ENCODE measurements at regions not wholly inside any gene's neighbourhood (a gene's known extent, or its start where the extent isn't known, plus 50 kb on each side); places are given as distances from the start of the nearest gene placed in this dataset.
"Not testable (repeated sequence)": the region's sequence is repeated elsewhere in the genome, so short reads cannot be mapped to it uniquely, and the experiment has no call there.

GRCh38 chr14:87758876-87759275, 234.1 kb downstream of the GALC start:
- H3K9me3 ChIP-seq (ENCODE audit: control insufficient read depth in 2 of 2, insufficient read depth in 1 of 2, low read length in 1 of 2): no peaks in the 10 kb centered on the region
- no peaks in the 10 kb centered on the region for H3K36me3 ChIP-seq (ENCODE audit: control insufficient read depth in 2 of 2, insufficient read depth in 2 of 2, low read length in 1 of 2)
- no peaks in the 10 kb centered on the region for H3K27me3 ChIP-seq (ENCODE audit: control insufficient read depth in 2 of 2, insufficient read depth in 1 of 2, low read length in 1 of 2)
- H3K4me1 ChIP-seq (ENCODE audit: control insufficient read depth in 2 of 2, insufficient read depth in 2 of 2, low read length in 2 of 2): no peaks in the 10 kb centered on the region
- DNase-seq (ENCODE audit: low read depth in 6 of 9, low spot score in 9 of 9): no peak
- no peak overlapping the region for H3K4me3 ChIP-seq (ENCODE audit: low read length in 2 of 2)
- H3K27ac ChIP-seq (ENCODE audit: low read depth in 1 of 2, low read length in 1 of 2): no peak overlapping the region
- 59% methylated on average over 2 of the region's 2 CpGs for WGBS

- Histone ChIP-seq H3K9me3 (ENCODE audit: control insufficient read depth in 2 of 2, insufficient read depth in 1 of 2, low read length in 1 of 2) (no peaks in the 10 kb centered on the region), H3K27ac (ENCODE audit: low read depth in 1 of 2, low read length in 1 of 2) (no peak overlapping the region), H3K27me3 (ENCODE audit: control insufficient read depth in 2 of 2, insufficient read depth in 1 of 2, low read length in 1 of 2) (no peaks in the 10 kb centered on the region), H3K4me3 (ENCODE audit: low read length in 2 of 2) (no peak overlapping the region), H3K36me3 (ENCODE audit: control insufficient read depth in 2 of 2, insufficient read depth in 2 of 2, low read length in 1 of 2) (no peaks in the 10 kb centered on the region), H3K4me1 (ENCODE audit: control insufficient read depth in 2 of 2, insufficient read depth in 2 of 2, low read length in 2 of 2) (no peaks in the 10 kb centered on the region)
- DNase-seq (ENCODE audit: low read depth in 6 of 9, low spot score in 9 of 9): no peak
- WGBS: 50% methylated on average over 2 of the region's 2 CpGs
Measured at GRCh38 chr14:87756661-87757060, 236.3 kb downstream of the GALC start.

- H3K4me3 ChIP-seq (ENCODE audit: low read length in 2 of 2): no peak overlapping the region
- no peak for DNase-seq (ENCODE audit: low read depth in 6 of 9, low spot score in 9 of 9)
- 96% methylated on average over 8 of the region's 8 CpGs for WGBS
- H3K36me3 ChIP-seq (ENCODE audit: control insufficient read depth in 2 of 2, insufficient read depth in 2 of 2, low read length in 1 of 2): no peaks in the 10 kb centered on the region
- H3K27me3 ChIP-seq (ENCODE audit: control insufficient read depth in 2 of 2, insufficient read depth in 1 of 2, low read length in 1 of 2): no peaks in the 10 kb centered on the region
- no peaks in the 10 kb centered on the region for H3K9me3 ChIP-seq (ENCODE audit: control insufficient read depth in 2 of 2, insufficient read depth in 1 of 2, low read length in 1 of 2)
- H3K27ac ChIP-seq (ENCODE audit: low read depth in 1 of 2, low read length in 1 of 2): no peak overlapping the region
- no peaks in the 10 kb centered on the region for H3K4me1 ChIP-seq (ENCODE audit: control insufficient read depth in 2 of 2, insufficient read depth in 2 of 2, low read length in 2 of 2)
Measured at GRCh38 chr14:87754520-87755223, 238.3 kb downstream of the GALC start.

GRCh38 chr14:87748558-87748957, 244.4 kb downstream of the GALC start:
- Histone ChIP-seq H3K27me3 (ENCODE audit: control insufficient read depth in 2 of 2, insufficient read depth in 1 of 2, low read length in 1 of 2) (no peaks in the 10 kb centered on the region), H3K4me3 (ENCODE audit: low read length in 2 of 2) (no peak overlapping the region)

GRCh38 chr14:87745507-87746118, 247.4 kb downstream of the GALC start:
- Histone ChIP-seq H3K27ac (ENCODE audit: low read depth in 1 of 2, low read length in 1 of 2) (no peak overlapping the region), H3K4me3 (ENCODE audit: low read length in 2 of 2) (no peak overlapping the region), H3K4me1 (ENCODE audit: control insufficient read depth in 2 of 2, insufficient read depth in 2 of 2, low read length in 2 of 2) (no peaks in the 10 kb centered on the region), H3K36me3 (ENCODE audit: control insufficient read depth in 2 of 2, insufficient read depth in 2 of 2, low read length in 1 of 2) (no peaks in the 10 kb centered on the region), H3K9me3 (ENCODE audit: control insufficient read depth in 2 of 2, insufficient read depth in 1 of 2, low read length in 1 of 2) (no peaks in the 10 kb centered on the region), H3K27me3 (ENCODE audit: control insufficient read depth in 2 of 2, insufficient read depth in 1 of 2, low read length in 1 of 2) (no peaks in the 10 kb centered on the region)
- DNase-seq (ENCODE audit: low read depth in 6 of 9, low spot score in 9 of 9): peak in 2 of 9 donors; percentile 4 to 5
- WGBS: 42% methylated on average over 3 of the region's 3 CpGs

More at GRCh38 chr14:87748558-87748957, 244.4 kb downstream of the GALC start:
- H3K4me1 ChIP-seq (ENCODE audit: control insufficient read depth in 2 of 2, insufficient read depth in 2 of 2, low read length in 2 of 2): no peaks in the 10 kb centered on the region
- no peak for DNase-seq (ENCODE audit: low read depth in 6 of 9, low spot score in 9 of 9)
- no peaks in the 10 kb centered on the region for H3K36me3 ChIP-seq (ENCODE audit: control insufficient read depth in 2 of 2, insufficient read depth in 2 of 2, low read length in 1 of 2)
- no peaks in the 10 kb centered on the region for H3K9me3 ChIP-seq (ENCODE audit: control insufficient read depth in 2 of 2, insufficient read depth in 1 of 2, low read length in 1 of 2)
- H3K27ac ChIP-seq (ENCODE audit: low read depth in 1 of 2, low read length in 1 of 2): no peak overlapping the region

- not testable (repeated sequence) for H3K27me3 ChIP-seq (ENCODE audit: control insufficient read depth in 2 of 2, insufficient read depth in 1 of 2, low read length in 1 of 2); H3K4me1 ChIP-seq (ENCODE audit: control insufficient read depth in 2 of 2, insufficient read depth in 2 of 2, low read length in 2 of 2); DNase-seq (ENCODE audit: low read depth in 6 of 9, low spot score in 9 of 9); H3K27ac ChIP-seq (ENCODE audit: low read depth in 1 of 2, low read length in 1 of 2); H3K9me3 ChIP-seq (ENCODE audit: control insufficient read depth in 2 of 2, insufficient read depth in 1 of 2, low read length in 1 of 2); H3K36me3 ChIP-seq (ENCODE audit: control insufficient read depth in 2 of 2, insufficient read depth in 2 of 2, low read length in 1 of 2); H3K4me3 ChIP-seq (ENCODE audit: low read length in 2 of 2)
- WGBS: 97% methylated on average over 49 of the region's 49 CpGs
Measured at GRCh38 chr14:87734577-87735360, 258.2 kb downstream of the GALC start.

- not testable (repeated sequence) for DNase-seq (ENCODE audit: low read depth in 6 of 9, low spot score in 9 of 9); H3K9me3 ChIP-seq (ENCODE audit: control insufficient read depth in 2 of 2, insufficient read depth in 1 of 2, low read length in 1 of 2); H3K4me1 ChIP-seq (ENCODE audit: control insufficient read depth in 2 of 2, insufficient read depth in 2 of 2, low read length in 2 of 2); H3K4me3 ChIP-seq (ENCODE audit: low read length in 2 of 2); H3K36me3 ChIP-seq (ENCODE audit: control insufficient read depth in 2 of 2, insufficient read depth in 2 of 2, low read length in 1 of 2); H3K27ac ChIP-seq (ENCODE audit: low read depth in 1 of 2, low read length in 1 of 2); H3K27me3 ChIP-seq (ENCODE audit: control insufficient read depth in 2 of 2, insufficient read depth in 1 of 2, low read length in 1 of 2)
- WGBS: 90% methylated on average over 7 of the region's 7 CpGs
Measured at GRCh38 chr14:87733115-87733514, 259.9 kb downstream of the GALC start.

GRCh38 chr14:87732562-87732961, 260.4 kb downstream of the GALC start:
- Histone ChIP-seq H3K27me3 (ENCODE audit: control insufficient read depth in 2 of 2, insufficient read depth in 1 of 2, low read length in 1 of 2) (no peaks in the 10 kb centered on the region), H3K4me3 (ENCODE audit: low read length in 2 of 2) (no peak overlapping the region), H3K36me3 (ENCODE audit: control insufficient read depth in 2 of 2, insufficient read depth in 2 of 2, low read length in 1 of 2) (no peaks in the 10 kb centered on the region), H3K27ac (ENCODE audit: low read depth in 1 of 2, low read length in 1 of 2) (no peak overlapping the region), H3K4me1 (ENCODE audit: control insufficient read depth in 2 of 2, insufficient read depth in 2 of 2, low read length in 2 of 2) (no peaks in the 10 kb centered on the region), H3K9me3 (ENCODE audit: control insufficient read depth in 2 of 2, insufficient read depth in 1 of 2, low read length in 1 of 2) (no peaks in the 10 kb centered on the region)
- DNase-seq (ENCODE audit: low read depth in 6 of 9, low spot score in 9 of 9): no peak
- WGBS: 81% methylated on average over 9 of the region's 9 CpGs

GRCh38 chr14:87725318-87725717, 267.7 kb downstream of the GALC start:
- DNase-seq (ENCODE audit: low read depth in 6 of 9, low spot score in 9 of 9): no peak
- H3K4me3 ChIP-seq (ENCODE audit: low read length in 2 of 2): no peak overlapping the region
- WGBS: 90% methylated on average over 4 of the region's 4 CpGs
- H3K27me3 ChIP-seq (ENCODE audit: control insufficient read depth in 2 of 2, insufficient read depth in 1 of 2, low read length in 1 of 2): no peaks in the 10 kb centered on the region
- no peaks in the 10 kb centered on the region for H3K36me3 ChIP-seq (ENCODE audit: control insufficient read depth in 2 of 2, insufficient read depth in 2 of 2, low read length in 1 of 2)
- no peaks in the 10 kb centered on the region for H3K9me3 ChIP-seq (ENCODE audit: control insufficient read depth in 2 of 2, insufficient read depth in 1 of 2, low read length in 1 of 2)
- no peak overlapping the region for H3K27ac ChIP-seq (ENCODE audit: low read depth in 1 of 2, low read length in 1 of 2)
- no peaks in the 10 kb centered on the region for H3K4me1 ChIP-seq (ENCODE audit: control insufficient read depth in 2 of 2, insufficient read depth in 2 of 2, low read length in 2 of 2)

All from thymus (tissue), 11 donors.